ENCODE measurements at regions not wholly inside any gene's neighbourhood (a gene's known extent, or its start where the extent isn't known, plus 50 kb on each side); places are given as distances from the start of the nearest gene placed in this dataset.

GRCh38 chrX:36861601-36862000 lies 146.6 kb upstream of the FAM47C start:
- TF ChIP-seq CTCF (IDR thresholded peaks at IDR 0.05) (no peak), POLR2A (IDR thresholded peaks at IDR 0.05) (no peak)
